Aorta (tissue), 5 donors: ENCODE measurements at regions not wholly inside any gene's neighbourhood (a gene's known extent, or its start where the extent isn't known, plus 50 kb on each side); places are given as distances from the start of the nearest gene placed in this dataset.
A peak's percentile ranks its signal among the peaks of the same experiment; 100 is the strongest.

Experiments used
- ATAC-seq: fragments of 200-7000 bp; cut with Tn5 transposase; one replicate; pipeline ENCODE4 v1.9.1; 2022; ENCODE audit warnings: moderate library complexity; ENCODE audit not compliant: low FRiP score
- DNase-seq, 2 donors: peaks; one replicate each; pipeline ENCODE4 v3.0.0-alpha.2; 2020
- H3K27ac ChIP-seq, 2 donors: one replicate each; pipeline ENCODE4 v1.5.1; 2013; ENCODE audit warnings: low read length in 2 of 2, mild to moderate bottlenecking in 2 of 2, moderate library complexity in 2 of 2, control low read depth in 1 of 2, inconsistent platforms in 1 of 2, low read depth in 1 of 2
- H3K27me3 ChIP-seq, 2 donors: one replicate each; pipeline ENCODE4 v1.6.1; 2013; ENCODE audit warnings: control low read depth in 1 of 2, low read length in 1 of 2, mild to moderate bottlenecking in 1 of 2, moderate library complexity in 1 of 2; ENCODE audit not compliant: insufficient read depth in 2 of 2, control insufficient read depth in 1 of 2
- H3K36me3 ChIP-seq, 2 donors: one replicate each; pipeline ENCODE4 v1.6.1; 2013; ENCODE audit warnings: control low read depth in 1 of 2, low read length in 1 of 2, mild to moderate bottlenecking in 1 of 2; ENCODE audit not compliant: insufficient read depth in 2 of 2, control insufficient read depth in 1 of 2
- H3K4me1 ChIP-seq, 2 donors: one replicate each; pipeline ENCODE4 v1.6.1; 2013; ENCODE audit warnings: low read length in 2 of 2, control low read depth in 1 of 2, mild to moderate bottlenecking in 1 of 2, moderate library complexity in 1 of 2; ENCODE audit not compliant: insufficient read depth in 2 of 2, control insufficient read depth in 1 of 2
- H3K4me3 ChIP-seq, 2 donors: one replicate each; pipeline ENCODE4 v1.5.1; 2013; ENCODE audit warnings: low read length in 2 of 2, control low read depth in 1 of 2, mild to moderate bottlenecking in 1 of 2
- H3K9me3 ChIP-seq: one replicate; pipeline ENCODE4 v1.6.1; 2013; ENCODE audit warnings: mild to moderate bottlenecking, low read length; ENCODE audit not compliant: control insufficient read depth
- WGBS, 2 donors: extraction: QIAGEN DNeasy Blood & Tissue Kit; methylation state at CpG; one replicate each; pipeline ENCODE4 v1.1.7; 2013; 5-methylcytosine and 5-hydroxymethylcytosine counted together
- intact Hi-C, 2 donors: fragments of 100-400 bp; cut with DNase I; formaldehyde crosslinking; loops; one replicate each; pipeline versions ENCODE4 v1.14.2 to v1.15.0; 2022
- donor health status: healthy with polysubstance abuse.
- donor health status: Bipolar disorder and iron deficiency.
- donor health status: DM: no; HTN: no; CAD: no.
- donor health status: DM: no; HTN: no; CAD: no.
- donor health status: DM: yes; HTN: yes; CAD: no.

GRCh38 chr13:89890806-89891205 is 1456.7 kb upstream of the MIR17HG start:
- no peaks in the 10 kb centered on the region for H3K4me1 ChIP-seq
- no peaks in the 10 kb centered on the region for H3K9me3 ChIP-seq
- ATAC-seq (no peak), DNase-seq (no peak)
- no peak overlapping the region for H3K4me3 ChIP-seq
- no peaks in the 10 kb centered on the region for H3K27me3 ChIP-seq
- intact Hi-C loops: no loop called here
- no peaks in the 10 kb centered on the region for H3K36me3 ChIP-seq
- no peak overlapping the region for H3K27ac ChIP-seq

GRCh38 chr13:89891416-89891815 is 1456.1 kb upstream of the MIR17HG start:
- 45 to 71% methylated on average over 2 of the region's 2 CpGs for WGBS, 2 donors
- ATAC-seq (no peak), DNase-seq (no peak)
- H3K9me3 ChIP-seq: no peaks in the 10 kb centered on the region
- no peak overlapping the region for H3K4me3 ChIP-seq
- no peaks in the 10 kb centered on the region for H3K36me3 ChIP-seq
- H3K27me3 ChIP-seq: no peaks in the 10 kb centered on the region
- H3K4me1 ChIP-seq: no peaks in the 10 kb centered on the region
- intact Hi-C loops: no loop called here
- no peak overlapping the region for H3K27ac ChIP-seq

GRCh38 chr13:89897681-89898080 is 1449.8 kb upstream of the MIR17HG start:
- no peak for ATAC-seq
- 83 to 89% methylated on average over 1 of the region's 1 CpG for WGBS, 2 donors
- intact Hi-C loops: no loop called here

GRCh38 chr13:89899302-89900103 is 1448.0 kb upstream of the MIR17HG start:
- no peak overlapping the region for H3K27ac ChIP-seq
- ATAC-seq (no peak), DNase-seq (no peak)
- H3K4me3 ChIP-seq: no peak overlapping the region
- H3K4me1 ChIP-seq: no peaks in the 10 kb centered on the region
- H3K27me3 ChIP-seq: no peaks in the 10 kb centered on the region
- H3K36me3 ChIP-seq: no peaks in the 10 kb centered on the region
- intact Hi-C loops: no loop called here
- no peaks in the 10 kb centered on the region for H3K9me3 ChIP-seq
- 68 to 69% methylated on average over 5 of the region's 5 CpGs for WGBS, 2 donors

More at GRCh38 chr13:89897681-89898080, 1449.8 kb upstream of the MIR17HG start:
- H3K27ac ChIP-seq: no peak overlapping the region
- H3K27me3 ChIP-seq: no peaks in the 10 kb centered on the region
- H3K36me3 ChIP-seq: no peaks in the 10 kb centered on the region
- no peak overlapping the region for H3K4me3 ChIP-seq
- H3K4me1 ChIP-seq: no peaks in the 10 kb centered on the region
- no peaks in the 10 kb centered on the region for H3K9me3 ChIP-seq
- no peak for DNase-seq

- no peaks in the 10 kb centered on the region for H3K36me3 ChIP-seq
- no peaks in the 10 kb centered on the region for H3K9me3 ChIP-seq
- H3K4me3 ChIP-seq: no peak overlapping the region
- intact Hi-C loops: no loop called here
- WGBS, 2 donors: 63 to 66% methylated on average over 5 of the region's 5 CpGs
- H3K4me1 ChIP-seq: no peaks in the 10 kb centered on the region
- no peaks in the 10 kb centered on the region for H3K27me3 ChIP-seq
- ATAC-seq (no peak), DNase-seq (no peak)
- no peak overlapping the region for H3K27ac ChIP-seq
Measured at GRCh38 chr13:89900104-89900765, 1447.3 kb upstream of the MIR17HG start.

GRCh38 chr13:89902223-89902622 is 1445.3 kb upstream of the MIR17HG start:
- Histone ChIP-seq H3K4me1 (no peaks in the 10 kb centered on the region), H3K27ac (no peak overlapping the region), H3K9me3 (no peaks in the 10 kb centered on the region), H3K36me3 (no peaks in the 10 kb centered on the region), H3K4me3 (no peak overlapping the region), H3K27me3 (no peaks in the 10 kb centered on the region)
- intact Hi-C loops: no loop called here
- DNase-seq (no peak), ATAC-seq (no peak)

GRCh38 chr13:89903115-89903514 is 1444.4 kb upstream of the MIR17HG start:
- DNase-seq: no peak
- intact Hi-C loops: no loop called here
- 79 to 82% methylated on average over 2 of the region's 2 CpGs for WGBS, 2 donors
- Histone ChIP-seq H3K36me3 (no peaks in the 10 kb centered on the region), H3K27ac (no peak overlapping the region), H3K27me3 (no peaks in the 10 kb centered on the region), H3K4me3 (no peak overlapping the region), H3K4me1 (no peaks in the 10 kb centered on the region), H3K9me3 (no peaks in the 10 kb centered on the region)
- no peak for ATAC-seq

- 84 to 85% methylated on average over 12 of the region's 12 CpGs for WGBS, 2 donors
- peak; percentile 35 to 47 for DNase-seq
- Histone ChIP-seq H3K9me3 (no peaks in the 10 kb centered on the region), H3K27me3 (no peaks in the 10 kb centered on the region), H3K27ac (no peak overlapping the region), H3K4me3 (no peak overlapping the region), H3K4me1 (no peaks in the 10 kb centered on the region), H3K36me3 (no peaks in the 10 kb centered on the region)
- no peak for ATAC-seq
- intact Hi-C loops: no loop called here
Measured at GRCh38 chr13:89910166-89910565, 1437.3 kb upstream of the MIR17HG start.

GRCh38 chr13:89916551-89916950 is 1430.9 kb upstream of the MIR17HG start:
- H3K4me1 ChIP-seq: no peaks in the 10 kb centered on the region
- H3K36me3 ChIP-seq: no peaks in the 10 kb centered on the region
- 71 to 74% methylated on average over 2 of the region's 2 CpGs for WGBS, 2 donors
- H3K27ac ChIP-seq: no peak overlapping the region
- no peak overlapping the region for H3K4me3 ChIP-seq
- no peaks in the 10 kb centered on the region for H3K27me3 ChIP-seq
- intact Hi-C loops: no loop called here
- no peak for DNase-seq
- no peak for ATAC-seq
- no peaks in the 10 kb centered on the region for H3K9me3 ChIP-seq
